ENCODE measurements at regions not wholly inside any gene's neighbourhood (a gene's known extent, or its start where the extent isn't known, plus 50 kb on each side); places are given as distances from the start of the nearest gene placed in this dataset.

- TF ChIP-seq CTCF (IDR thresholded peaks at IDR 0.05) (no peak), EP300 (IDR thresholded peaks at IDR 0.05) (no peak)
Measured at GRCh38 chr21:41108668-41109585, 59.0 kb upstream of the BACE2 start.
